HL-60 (cell line): ENCODE measurements at regions not wholly inside any gene's neighbourhood (a gene's known extent, or its start where the extent isn't known, plus 50 kb on each side); places are given as distances from the start of the nearest gene placed in this dataset.

Source experiments
- GABPA ChIP-seq: IDR thresholded peaks from 2 replicates; pipeline ENCODE4 v1.6.1; 2012; ENCODE audit warnings: low read depth
- POLR2AphosphoS5 ChIP-seq: IDR thresholded peaks from 2 replicates; pipeline ENCODE4 v1.6.1; 2012; ENCODE audit warnings: low read depth
- TF ChIP-seq, protein P1 (sequence below): IDR thresholded peaks from one replicate; pipeline ENCODE4 v1.5.1; 2011; ENCODE audit warnings: low read length, control low read depth, inconsistent platforms; ENCODE audit not compliant: insufficient read depth

DNA sequence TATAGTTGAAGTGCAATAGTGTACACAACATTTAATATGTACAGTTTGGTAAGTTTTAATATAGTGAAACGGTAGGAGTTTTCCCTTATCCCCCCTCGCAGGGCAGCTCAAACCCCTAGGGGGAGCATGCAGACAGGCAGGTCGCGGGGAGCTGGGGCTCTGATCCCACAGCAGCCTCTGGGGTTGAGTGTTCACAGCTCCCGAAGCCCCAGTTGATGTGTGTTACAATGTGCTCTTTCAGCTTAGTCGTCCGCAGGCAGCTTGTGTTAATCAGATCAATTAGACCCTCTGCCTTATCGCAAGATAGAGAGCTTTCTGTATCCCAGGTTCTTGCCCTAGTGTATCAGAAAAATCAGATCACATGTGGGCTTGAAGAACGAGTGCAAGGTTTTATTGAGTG is 143.1 kb upstream of the CHRNA7 start:
- TF ChIP-seq, protein P1, sequence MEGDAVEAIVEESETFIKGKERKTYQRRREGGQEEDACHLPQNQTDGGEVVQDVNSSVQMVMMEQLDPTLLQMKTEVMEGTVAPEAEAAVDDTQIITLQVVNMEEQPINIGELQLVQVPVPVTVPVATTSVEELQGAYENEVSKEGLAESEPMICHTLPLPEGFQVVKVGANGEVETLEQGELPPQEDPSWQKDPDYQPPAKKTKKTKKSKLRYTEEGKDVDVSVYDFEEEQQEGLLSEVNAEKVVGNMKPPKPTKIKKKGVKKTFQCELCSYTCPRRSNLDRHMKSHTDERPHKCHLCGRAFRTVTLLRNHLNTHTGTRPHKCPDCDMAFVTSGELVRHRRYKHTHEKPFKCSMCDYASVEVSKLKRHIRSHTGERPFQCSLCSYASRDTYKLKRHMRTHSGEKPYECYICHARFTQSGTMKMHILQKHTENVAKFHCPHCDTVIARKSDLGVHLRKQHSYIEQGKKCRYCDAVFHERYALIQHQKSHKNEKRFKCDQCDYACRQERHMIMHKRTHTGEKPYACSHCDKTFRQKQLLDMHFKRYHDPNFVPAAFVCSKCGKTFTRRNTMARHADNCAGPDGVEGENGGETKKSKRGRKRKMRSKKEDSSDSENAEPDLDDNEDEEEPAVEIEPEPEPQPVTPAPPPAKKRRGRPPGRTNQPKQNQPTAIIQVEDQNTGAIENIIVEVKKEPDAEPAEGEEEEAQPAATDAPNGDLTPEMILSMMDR: no peak
- TF ChIP-seq POLR2AphosphoS5: no peak
- TF ChIP-seq GABPA: no peak
